Activated B cell treated with CpG ODN at 0.5 μM for 24 hours (primary cell): ENCODE measurements at regions not wholly inside any gene's neighbourhood (a gene's known extent, or its start where the extent isn't known, plus 50 kb on each side); places are given as distances from the start of the nearest gene placed in this dataset.
"Not testable (repeated sequence)": the region's sequence is repeated elsewhere in the genome, so short reads cannot be mapped to it uniquely, and the experiment has no call there.

Experiments
- ATAC-seq: fragments of 200-7000 bp; cut with Tn5 transposase; one replicate; pipeline ENCODE4 v1.10.0; 2021; ENCODE audit warnings: low read depth, mild to moderate bottlenecking, moderate library complexity
- CTCF ChIA-PET: fragments of 350-600 bp; sonication (Branson Sonifier 250); formaldehyde crosslinking; loops from one replicate; lab custom pipeline; 2021; ENCODE audit warnings: antibody characterized with exemption; lab: Charles Lee
- POLR2A ChIA-PET: fragments of 350-600 bp; sonication (Branson Sonifier 250); formaldehyde crosslinking; loops from one replicate; lab custom pipeline; 2021; ENCODE audit warnings: antibody characterized with exemption; lab: Charles Lee
- DNase-seq: peaks from one replicate; pipeline ENCODE4 v3.0.0; 2022
- H3K27ac Mint-ChIP-seq: one replicate; pipeline ENCODE4 v1.8.0; 2020; ENCODE audit warnings: mixed read lengths
- H3K27me3 Mint-ChIP-seq: one replicate; pipeline ENCODE4 v1.8.0; 2021; ENCODE audit warnings: mixed read lengths
- H3K36me3 Mint-ChIP-seq: one replicate; pipeline ENCODE4 v1.8.0; 2021; ENCODE audit warnings: low read depth, mixed read lengths
- H3K4me1 Mint-ChIP-seq: one replicate; pipeline ENCODE4 v1.8.0; 2021; ENCODE audit warnings: mixed read lengths
- H3K4me3 Mint-ChIP-seq: one replicate; pipeline ENCODE4 v1.8.0; 2020; ENCODE audit warnings: mild to moderate bottlenecking, mixed read lengths
- H3K9me3 Mint-ChIP-seq: one replicate; pipeline ENCODE4 v1.8.0; 2020; ENCODE audit warnings: mixed read lengths
- CTCF ChIP-seq: fragments of 200-600 bp; IDR thresholded peaks from one replicate; pipeline ENCODE4 v1.8.0; 2022; ENCODE audit warnings: antibody characterized with exemption, mild to moderate bottlenecking
- intact Hi-C: fragments of 100-400 bp; cut with micrococcal nuclease; formaldehyde crosslinking; loops from one replicate; pipeline ENCODE4 v1.15.1; 2024

- ATAC-seq (no peak), DNase-seq (no peak)
- intact Hi-C loops = no loop called here
- no peaks in the 10 kb centered on the region for H3K27me3 Mint-ChIP-seq
- no peak overlapping the region for H3K27ac Mint-ChIP-seq
- TF ChIP-seq CTCF = no peak
- CTCF ChIA-PET = no interaction called here
- no peak overlapping the region for H3K4me3 Mint-ChIP-seq
- POLR2A ChIA-PET = no interaction called here
- H3K9me3 Mint-ChIP-seq = no peaks in the 10 kb centered on the region
- H3K4me1 Mint-ChIP-seq = no peaks in the 10 kb centered on the region
- H3K36me3 Mint-ChIP-seq = no peaks in the 10 kb centered on the region
Observed at GRCh38 chrX:138270931-138271330, 440.6 kb downstream of the FGF13 start.

GRCh38 chrX:138282598-138283150 is 428.8 kb downstream of the FGF13 start:
- H3K36me3 Mint-ChIP-seq = not testable (repeated sequence)

GRCh38 chrX:138287205-138287877 is 424.2 kb downstream of the FGF13 start:
- no peak for ATAC-seq
- Mint-ChIP-seq H3K9me3 (no peaks in the 10 kb centered on the region), H3K4me3 (no peak overlapping the region), H3K27ac (no peak overlapping the region), H3K27me3 (no peaks in the 10 kb centered on the region), H3K36me3 (no peaks in the 10 kb centered on the region), H3K4me1 (no peaks in the 10 kb centered on the region)
- no peak for DNase-seq
- POLR2A ChIA-PET = no interaction called here
- intact Hi-C loops = no loop called here
- CTCF ChIA-PET = no interaction called here
- no peak for TF ChIP-seq CTCF

More at GRCh38 chrX:138282598-138283150, 428.8 kb downstream of the FGF13 start:
- H3K27ac Mint-ChIP-seq, ATAC-seq, intact Hi-C loops, H3K4me1 Mint-ChIP-seq, H3K27me3 Mint-ChIP-seq, CTCF ChIA-PET, H3K4me3 Mint-ChIP-seq, H3K9me3 Mint-ChIP-seq, POLR2A ChIA-PET, DNase-seq: not testable (repeated sequence)

GRCh38 chrX:138294951-138295350 is 416.6 kb downstream of the FGF13 start:
- Mint-ChIP-seq H3K9me3 (no peaks in the 10 kb centered on the region), H3K4me3 (no peak overlapping the region), H3K27me3 (no peaks in the 10 kb centered on the region), H3K36me3 (no peaks in the 10 kb centered on the region), H3K27ac (no peak overlapping the region), H3K4me1 (no peaks in the 10 kb centered on the region)
- no peak for ATAC-seq
- ChIA-PET POLR2A (no interaction called here), CTCF (no interaction called here)
- intact Hi-C loops = no loop called here
- no peak for TF ChIP-seq CTCF
- no peak for DNase-seq

- intact Hi-C loops = no loop called here
- ATAC-seq (no peak), DNase-seq (no peak)
- Mint-ChIP-seq H3K36me3 (no peaks in the 10 kb centered on the region), H3K4me3 (no peak overlapping the region), H3K27me3 (no peaks in the 10 kb centered on the region), H3K4me1 (no peaks in the 10 kb centered on the region), H3K27ac (no peak overlapping the region), H3K9me3 (no peaks in the 10 kb centered on the region)
- CTCF ChIA-PET = no interaction called here
- POLR2A ChIA-PET = no interaction called here
- no peak for TF ChIP-seq CTCF
Observed at GRCh38 chrX:138298268-138298667, 413.2 kb downstream of the FGF13 start.
